NCI-H2227 (cell line): ENCODE measurements at regions not wholly inside any gene's neighbourhood (a gene's known extent, or its start where the extent isn't known, plus 50 kb on each side); places are given as distances from the start of the nearest gene placed in this dataset.

ENCODE experiments used
- DNase-seq: peaks from one replicate; lab custom pipeline; 2025; ENCODE audit not compliant: unreplicated experiment; lab: John Stamatoyannopoulos, UW

DNA sequence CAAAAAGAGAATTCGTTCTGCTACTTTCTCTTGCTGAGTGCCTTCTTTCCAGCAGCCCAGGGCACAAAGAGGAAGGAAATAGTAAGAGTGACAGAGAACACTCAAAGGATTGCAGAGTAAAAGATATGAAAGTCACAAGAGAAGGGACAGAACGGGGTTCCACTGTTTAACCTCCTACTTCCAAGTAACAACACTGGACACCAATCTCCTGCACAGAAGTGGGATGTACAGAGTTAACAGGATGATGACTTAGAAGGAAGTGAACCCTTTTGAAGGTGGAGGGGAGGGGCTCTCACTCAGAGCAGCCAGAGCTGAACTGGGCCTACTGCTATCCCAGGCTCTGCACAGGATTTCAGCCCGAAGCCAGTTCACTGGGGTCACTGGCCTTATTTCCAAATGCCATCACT, 130.1 kb upstream of the PRICKLE2 start:
- no peak for DNase-seq

DNA sequence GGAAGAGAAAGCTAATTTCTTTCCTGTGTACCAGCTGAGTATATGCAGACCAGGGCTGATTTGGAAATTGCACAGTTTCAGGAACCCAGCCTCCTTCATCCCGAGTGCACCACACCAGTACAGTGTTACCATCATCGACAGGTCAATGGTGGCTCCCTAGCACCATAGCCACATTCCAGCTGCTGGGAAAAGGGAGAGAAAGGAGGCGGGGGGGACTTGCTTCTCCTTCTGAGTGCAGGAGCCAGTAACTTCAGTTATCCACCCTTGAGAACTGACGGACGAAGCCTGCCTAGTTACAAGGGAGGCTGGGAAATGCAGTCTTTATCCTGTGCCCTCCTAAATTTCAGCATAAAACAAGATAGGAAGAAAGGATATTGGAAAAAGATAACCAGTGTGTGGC, 129.7 kb upstream of the PRICKLE2 start:
- no peak for DNase-seq

DNA sequence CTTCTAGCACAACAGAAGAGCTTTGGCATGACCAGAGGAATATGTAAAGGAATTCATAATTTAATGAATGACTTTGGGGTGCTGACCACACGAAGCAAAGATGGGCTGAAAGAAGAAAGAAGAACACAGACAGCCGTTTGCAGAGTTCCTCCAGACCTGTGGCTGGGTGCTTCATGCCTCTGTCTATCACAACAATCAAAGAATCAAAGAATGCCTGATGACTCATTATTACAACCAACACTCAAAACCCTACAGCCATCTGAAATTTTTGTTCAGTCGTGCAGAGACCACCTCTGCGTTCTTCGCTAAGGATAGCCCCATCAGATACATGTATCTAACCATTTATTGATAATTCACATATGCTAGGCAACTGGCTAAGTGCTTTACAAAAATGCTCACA, 129.0 kb upstream of the PRICKLE2 start:
- no peak for DNase-seq

DNA sequence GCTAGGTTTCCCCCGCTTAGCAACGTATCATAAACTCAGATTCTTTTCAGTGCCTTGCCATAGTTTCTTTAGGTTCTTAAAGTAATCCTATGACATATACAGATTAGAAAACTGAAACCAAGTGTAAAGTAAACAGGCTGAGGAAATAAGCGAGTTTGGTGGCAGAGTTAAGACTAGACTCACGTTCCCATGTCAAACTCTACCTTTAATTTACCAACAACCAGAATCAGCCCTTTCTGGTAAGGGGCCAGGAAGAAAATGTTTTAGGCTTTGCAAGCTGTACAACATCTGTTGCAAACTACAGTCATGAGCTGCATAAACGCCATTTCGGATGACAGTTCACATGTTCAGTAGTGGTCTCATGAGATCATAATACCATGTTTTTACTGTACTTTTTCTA, 128.0 kb upstream of the PRICKLE2 start:
- DNase-seq, result no peak

DNA sequence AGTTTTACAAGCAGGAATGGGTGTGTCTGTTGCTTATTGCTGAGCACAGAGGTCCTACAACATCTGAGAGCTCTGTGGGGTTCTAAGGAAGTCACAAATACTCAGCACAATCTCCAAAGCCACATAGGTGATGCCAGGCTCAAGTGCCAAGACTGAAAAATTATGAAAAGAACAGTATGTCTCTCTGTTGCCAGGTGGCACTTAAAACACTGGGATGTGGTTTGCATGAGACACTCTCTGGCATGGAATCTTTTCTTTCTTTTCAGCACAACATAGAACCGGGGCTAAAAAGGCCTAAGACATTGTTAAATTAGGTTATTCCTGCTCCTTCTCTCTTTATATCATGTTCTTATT, 127.3 kb upstream of the PRICKLE2 start:
- no peak for DNase-seq

DNA sequence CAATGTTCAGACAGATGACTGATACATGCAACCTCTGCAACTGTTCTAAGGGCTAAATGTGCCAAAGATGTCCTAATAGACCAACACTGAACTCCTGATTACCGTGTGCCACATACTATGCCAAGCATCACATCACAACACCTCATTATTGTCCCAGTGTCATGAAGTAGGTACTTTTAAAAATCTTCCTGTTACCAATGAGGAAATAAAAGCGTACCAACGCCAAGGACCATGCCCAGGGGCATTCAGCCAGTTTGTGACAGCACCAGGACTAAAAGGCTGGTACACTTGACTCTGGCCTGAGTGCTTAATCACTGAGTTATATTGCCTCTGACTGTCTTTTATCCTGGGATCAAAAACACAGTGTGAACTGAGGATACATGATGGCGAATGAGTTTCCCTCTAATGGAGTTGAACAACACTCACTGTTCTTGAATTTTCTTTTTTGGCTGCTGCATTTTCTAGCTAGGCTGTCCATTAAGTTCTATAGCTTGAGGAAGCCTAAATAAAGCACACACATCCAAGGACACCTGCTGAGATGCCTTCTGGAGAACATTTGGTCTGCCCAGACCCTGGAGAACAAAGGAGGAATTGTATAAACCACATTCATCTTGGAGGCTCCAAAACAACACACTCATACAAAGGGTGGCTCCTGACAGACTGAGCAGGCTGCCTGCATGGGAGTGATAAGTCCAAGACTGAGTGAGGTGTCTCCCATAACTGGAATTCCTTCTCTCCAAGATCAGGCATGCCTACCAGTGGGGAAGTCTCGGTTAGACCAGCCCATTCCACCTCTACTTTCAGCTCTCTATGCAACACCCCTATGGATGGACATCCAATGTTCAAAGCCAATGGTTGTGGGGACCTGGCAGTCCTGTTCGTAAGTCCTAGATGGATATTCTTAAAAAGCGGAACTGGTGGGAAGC, 126.7 kb upstream of the PRICKLE2 start:
- no peak for DNase-seq

DNA sequence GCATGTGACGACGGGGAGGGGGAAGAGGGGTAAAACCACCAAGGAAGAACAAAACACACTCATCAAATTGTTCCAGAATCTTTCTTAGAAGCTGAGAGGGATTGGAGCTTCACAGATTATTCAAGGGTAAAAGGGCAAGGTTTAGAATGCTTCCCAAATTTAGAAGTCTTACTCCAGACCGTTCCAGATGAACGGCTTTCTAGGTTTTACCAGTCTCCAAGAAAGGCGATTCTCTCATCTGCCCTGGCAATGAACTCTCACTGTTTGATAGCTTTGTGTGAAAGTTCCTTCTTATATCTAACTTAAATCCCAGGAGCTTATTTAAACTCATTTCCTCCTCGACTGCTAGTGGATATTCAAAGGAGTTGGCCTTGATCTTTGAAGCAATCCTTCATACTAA, 124.3 kb upstream of the PRICKLE2 start:
- no peak for DNase-seq

DNA sequence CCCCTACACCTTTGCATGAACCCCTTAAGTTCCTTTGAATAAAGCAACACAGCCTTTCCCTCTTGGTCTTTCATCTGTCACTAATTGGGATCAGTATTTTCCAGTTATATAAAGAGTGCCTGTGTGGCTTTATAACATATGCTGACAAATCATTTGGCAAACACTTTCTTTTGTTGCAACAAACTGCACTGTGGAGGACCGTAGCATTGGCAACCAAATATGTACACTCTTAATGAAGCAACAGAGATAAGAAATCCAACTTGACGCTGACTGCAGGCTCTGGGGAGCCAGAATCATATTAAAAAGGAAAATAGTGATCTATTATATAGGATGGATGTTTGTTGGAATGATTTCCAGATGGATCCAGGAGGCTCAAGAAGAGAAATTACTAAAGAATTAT, 120.1 kb upstream of the PRICKLE2 start:
- DNase-seq, result no peak

DNA sequence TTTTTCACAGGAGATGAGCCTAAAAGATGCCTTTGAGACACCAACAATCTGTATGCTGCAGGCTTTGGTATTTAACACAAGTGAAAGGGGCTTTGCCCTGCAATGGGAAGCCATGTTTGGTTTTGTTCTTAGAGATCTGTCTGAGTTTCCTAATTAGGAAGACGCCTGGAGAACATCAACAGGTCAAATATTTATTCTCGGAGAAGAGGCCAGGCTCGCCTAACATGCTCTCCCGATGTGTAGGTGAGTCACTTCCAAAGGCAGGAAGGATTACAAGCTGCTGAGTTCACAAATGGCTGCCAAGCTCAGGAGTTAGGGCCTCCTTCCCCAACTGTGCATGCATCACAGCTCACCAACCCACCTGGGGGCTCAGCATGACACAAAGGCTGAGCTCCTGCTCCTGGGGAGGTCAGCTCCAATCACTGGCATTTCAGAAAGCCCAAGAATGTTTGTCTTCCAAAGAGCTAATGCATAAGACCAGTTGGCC, 119.5 kb upstream of the PRICKLE2 start:
- no peak for DNase-seq

DNA sequence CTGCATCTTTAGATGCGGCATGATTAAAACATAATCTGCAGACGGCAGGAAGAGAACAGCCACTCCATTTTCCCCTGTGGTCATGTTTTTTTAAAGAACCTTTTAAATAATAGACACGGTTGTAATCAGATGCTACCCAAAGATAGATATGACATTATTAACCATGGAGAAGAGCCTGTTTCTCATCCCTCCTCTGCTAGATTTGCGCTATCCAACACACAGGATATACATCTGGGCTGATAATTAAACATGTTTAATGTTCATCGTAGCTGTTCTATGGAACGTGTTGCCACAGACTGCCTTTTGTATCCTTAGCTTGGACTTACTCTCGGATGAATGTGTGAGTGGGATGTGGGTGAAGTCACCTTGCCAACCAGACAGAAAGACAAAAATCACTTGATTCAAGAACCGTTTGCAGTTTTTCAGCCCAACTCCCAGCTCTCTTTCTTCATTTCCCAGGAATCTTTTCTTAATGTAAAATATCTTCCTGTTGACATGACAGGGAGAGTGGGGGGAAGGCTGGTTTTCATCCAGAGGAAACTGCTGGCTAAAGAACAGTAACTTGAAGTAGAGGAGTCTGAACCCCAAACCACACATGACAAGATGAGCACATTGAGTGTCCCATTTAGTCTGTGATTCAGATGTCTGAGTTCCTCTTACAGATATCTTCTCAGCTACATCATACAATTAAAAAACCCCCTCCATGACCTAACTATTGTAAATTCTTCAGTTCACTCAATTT, 118.6 kb upstream of the PRICKLE2 start:
- no peak for DNase-seq

DNA sequence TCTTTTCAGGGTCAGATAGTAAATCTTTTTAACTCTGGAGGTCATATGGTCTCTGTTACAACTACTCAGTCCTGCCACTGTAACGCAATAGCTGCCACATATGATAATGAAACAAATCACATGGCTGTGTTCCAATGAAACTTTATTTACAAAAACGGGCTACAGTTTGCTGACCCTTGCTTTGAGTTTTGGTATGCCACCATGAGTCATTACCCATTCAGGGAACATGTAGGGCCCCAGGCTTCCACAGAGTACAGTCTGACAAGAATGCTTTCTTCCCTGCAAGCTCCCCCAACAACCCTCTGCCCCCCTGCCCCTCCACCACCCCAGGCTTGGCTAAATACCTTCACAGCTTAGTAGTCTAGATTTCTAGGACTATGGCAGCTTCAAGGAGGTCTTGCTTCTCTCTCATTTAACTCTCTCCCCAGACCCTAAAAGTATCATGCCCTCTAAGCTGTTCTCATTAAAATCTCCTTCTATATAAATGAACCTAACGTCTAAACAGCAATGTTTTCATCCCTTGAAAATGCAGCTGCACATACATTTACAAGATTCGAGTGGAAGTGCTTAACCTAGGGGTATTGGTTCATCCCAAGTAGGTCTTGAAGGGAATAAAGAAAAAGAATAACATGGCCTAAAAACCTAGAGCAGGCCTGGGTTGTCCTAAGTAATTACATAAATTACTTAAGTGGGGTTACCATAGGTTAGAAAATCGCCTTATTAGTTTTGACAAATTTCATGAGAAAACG, 117.8 kb upstream of the PRICKLE2 start:
- DNase-seq, result no peak

DNA sequence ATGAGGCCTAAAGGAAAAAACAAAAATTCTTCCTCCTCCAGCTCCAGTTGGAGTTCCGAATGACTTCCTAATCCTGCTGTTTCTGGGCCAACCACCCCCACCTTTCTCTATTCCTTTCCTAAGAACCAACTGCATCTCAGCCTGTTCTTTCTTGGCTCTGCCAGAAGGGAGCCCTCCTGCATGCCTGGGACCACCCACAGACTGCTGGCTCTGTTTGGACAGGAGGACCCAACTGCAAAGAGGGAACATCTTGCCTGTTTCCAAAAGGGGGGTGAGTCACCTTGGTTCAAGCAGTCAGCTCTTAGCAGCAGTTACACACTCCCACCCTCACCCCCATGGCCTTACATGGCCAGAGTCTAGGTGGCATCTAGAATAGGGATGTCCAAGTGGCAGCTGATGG, 116.0 kb upstream of the PRICKLE2 start:
- no peak for DNase-seq

DNA sequence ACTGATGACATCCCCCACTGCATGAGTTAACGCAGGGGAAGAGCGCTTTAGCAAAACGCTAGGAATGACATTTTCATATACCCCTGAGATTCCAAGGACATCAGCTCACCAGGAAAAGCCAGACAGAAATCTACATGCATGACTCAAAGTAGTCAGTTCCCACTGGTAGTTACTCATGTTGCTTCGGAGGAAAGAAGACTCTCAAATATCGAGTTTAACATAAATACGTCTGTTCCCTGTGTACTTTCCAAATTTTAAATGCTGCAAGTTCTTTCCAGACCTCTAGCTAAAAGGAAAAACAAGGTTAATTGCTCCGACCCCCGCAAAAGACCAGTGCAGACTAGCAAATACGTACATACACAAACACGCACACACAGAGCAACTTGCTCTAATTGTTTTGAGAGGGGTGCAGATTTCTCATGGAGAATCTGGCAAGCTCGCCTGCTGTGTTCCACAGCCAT, 115.4 kb upstream of the PRICKLE2 start:
- peak; percentile 12 for DNase-seq

DNA sequence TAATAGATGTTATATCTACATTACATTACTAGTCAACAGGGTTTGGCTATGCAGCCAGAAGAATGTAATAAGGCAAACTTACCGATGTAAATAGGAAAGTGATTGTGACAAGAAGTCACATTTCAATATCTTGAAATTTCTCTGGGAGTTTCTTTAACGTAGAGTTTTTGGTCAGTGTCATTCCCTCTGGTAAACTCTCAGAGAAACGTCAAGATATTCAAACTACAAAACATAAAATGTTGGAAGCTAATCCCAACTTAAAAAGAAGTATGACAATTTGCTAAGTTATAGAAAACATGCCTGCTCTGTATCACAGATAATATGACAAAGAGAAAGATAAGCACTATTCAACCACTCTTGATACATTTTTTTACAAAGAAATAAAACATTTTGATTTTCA, 111.2 kb upstream of the PRICKLE2 start:
- no peak for DNase-seq

DNA sequence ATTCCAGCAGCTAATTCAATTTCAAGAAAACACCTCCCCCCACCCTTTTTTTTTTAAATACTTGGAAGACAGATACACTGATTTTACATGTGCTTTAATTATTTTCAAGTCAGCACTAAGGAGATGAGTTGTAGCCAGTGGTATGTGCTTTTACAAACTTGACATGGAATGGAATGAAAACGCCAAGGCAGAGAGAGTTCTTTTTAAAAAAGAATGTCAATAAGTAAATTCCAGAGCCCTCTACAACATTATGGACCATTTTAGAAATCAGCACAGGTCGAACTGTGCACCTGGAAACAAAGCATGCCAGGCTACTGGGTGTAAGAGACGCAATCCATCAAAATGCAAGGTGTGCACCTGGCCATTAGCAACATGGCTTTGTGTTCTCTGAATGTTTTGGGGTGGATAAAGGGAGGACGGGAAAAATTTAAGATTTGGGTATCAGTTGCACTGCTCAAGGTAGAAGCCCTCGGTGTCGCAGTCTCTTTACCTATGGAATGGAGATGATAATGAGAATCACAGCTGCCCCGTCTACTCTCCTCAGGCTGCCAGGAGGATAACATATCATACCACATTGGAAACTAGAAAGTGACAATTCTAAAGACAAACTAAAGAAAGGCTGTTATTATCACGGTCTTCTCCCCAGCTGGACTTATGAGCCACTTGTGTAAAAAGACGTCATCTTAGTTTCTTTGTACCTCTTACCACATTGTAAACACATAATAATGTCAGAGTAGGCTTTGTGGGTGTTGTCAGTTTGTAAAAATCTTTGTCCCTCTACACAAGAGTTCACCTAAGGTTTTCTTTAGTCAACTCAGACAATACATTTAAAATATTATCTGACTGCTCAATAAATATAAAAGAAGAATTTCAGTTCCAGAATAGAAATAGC, 107.4 kb upstream of the PRICKLE2 start:
- DNase-seq, result peak; percentile 15

DNA sequence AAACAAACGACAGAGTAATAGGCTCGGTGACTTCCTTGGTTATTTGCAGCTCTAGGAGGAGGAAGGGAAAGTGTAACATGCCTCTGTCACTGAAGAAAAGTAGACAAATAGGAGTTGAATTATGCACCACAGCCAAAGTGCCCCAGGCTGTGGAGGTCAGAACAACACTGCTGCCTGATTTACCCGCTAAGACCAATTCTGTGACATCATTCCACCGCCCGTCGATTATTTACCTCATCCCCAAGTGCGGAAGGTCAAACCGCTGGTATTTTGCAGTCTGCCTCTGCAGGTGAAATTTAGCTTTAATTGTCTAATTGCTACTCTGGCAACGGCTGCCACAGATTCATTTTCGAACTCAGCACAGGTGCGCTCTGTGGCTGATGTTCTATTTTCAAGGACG, 106.3 kb upstream of the PRICKLE2 start:
- DNase-seq, result peak; percentile 62

DNA sequence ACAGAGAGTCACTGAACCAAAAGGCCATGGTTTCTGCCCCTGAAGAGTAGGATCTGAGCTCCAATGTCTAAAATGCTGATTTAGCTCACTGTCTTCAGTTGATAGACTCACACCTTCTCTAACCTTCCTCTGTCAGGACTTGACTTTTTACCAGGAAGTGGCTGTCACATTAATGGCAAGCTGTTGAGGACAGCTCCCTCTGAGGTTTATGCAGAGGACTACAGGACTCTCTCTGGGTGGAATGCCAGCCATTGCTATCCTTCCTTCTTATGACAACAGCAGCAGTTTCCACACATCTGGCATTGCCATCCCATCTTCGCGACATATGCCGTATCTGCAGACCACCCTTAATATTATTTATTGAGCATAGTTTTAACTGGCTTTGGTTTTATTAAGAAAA, 103.8 kb upstream of the PRICKLE2 start:
- no peak for DNase-seq

DNA sequence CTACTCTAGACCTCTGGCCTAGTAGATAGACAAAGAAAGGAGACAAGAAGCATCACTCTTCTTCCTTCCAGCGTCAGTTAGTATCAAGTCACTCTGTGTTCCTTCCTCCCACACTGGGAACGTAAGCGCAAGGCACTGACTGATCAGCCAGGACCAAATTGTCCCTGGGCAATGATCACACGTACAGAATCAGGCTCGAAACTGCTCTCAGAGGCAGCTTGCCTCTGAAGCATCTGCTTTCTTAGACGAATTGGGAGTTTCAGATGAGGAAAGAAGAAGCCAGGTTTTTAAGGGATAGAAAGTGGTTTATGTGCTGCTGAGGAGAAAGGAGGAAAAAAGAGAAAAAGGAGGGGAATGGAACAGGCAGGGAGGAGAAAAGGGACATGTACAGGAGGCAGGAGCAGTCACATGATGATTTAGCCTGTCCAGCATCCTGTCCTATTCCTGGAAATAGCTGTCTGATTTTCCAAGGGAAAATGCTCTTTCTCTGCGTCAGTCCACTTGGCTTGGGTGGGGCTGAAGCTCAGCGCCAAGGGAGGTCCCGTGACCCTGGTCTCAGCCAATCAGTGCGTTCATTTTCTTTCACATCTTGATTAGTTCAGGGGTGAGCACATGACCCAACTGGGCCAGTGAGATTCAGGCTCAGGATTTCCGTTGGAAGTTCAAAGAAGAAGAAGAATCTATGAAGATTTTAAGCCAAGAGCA, 102.0 kb upstream of the PRICKLE2 start:
- DNase-seq, result peak; percentile 25

DNA sequence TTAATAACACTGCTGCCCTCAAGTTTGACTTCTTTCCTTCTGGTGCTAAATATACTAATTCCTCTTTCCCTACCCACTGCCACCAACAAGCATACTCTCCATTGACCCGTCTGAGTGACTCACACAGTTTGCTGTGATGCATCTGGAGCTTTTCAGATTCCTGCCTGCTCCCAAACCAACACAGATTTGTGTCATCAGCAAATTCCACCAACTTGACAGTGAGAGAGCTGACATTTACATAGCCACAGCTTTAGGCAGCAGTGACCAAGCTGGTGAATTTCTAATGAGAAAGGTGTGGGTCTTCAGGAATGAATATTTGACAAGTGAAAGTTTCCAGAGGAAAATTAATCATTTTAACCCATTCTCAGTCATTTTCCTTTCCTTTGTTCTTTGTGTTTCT, 96.5 kb upstream of the PRICKLE2 start:
- DNase-seq, result no peak

DNA sequence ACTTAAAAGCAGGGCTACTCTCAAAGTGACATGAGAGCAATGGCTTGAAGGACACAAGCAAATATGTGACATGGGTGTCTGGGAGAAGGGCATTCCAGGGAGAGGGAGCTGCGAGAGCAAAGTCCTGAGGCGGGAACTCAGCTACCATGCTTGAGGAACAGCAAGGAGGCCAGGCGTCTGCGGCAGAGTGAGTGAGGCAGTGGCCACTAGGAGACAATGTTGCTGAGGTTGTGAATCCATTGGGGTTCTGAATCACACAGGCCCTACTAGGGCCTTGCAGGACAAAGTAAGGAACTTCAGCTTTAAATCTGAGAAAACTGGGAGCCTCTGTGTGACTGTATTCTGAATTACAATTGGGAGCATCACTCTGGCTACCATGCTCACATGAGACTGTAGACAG, 94.1 kb upstream of the PRICKLE2 start:
- no peak for DNase-seq
